NCI-H82 treated with DMSO at 0.1 percent for 48 hours (cell line): ENCODE measurements at regions not wholly inside any gene's neighbourhood (a gene's known extent, or its start where the extent isn't known, plus 50 kb on each side); places are given as distances from the start of the nearest gene placed in this dataset.

Source experiments
- DNase-seq: peaks from one replicate; lab custom pipeline; 2025; ENCODE audit not compliant: unreplicated experiment; lab: John Stamatoyannopoulos, UW

GRCh38 chr3:66672830-66673229 is 172.0 kb upstream of the LRIG1 start:
- no peak for DNase-seq

DNA sequence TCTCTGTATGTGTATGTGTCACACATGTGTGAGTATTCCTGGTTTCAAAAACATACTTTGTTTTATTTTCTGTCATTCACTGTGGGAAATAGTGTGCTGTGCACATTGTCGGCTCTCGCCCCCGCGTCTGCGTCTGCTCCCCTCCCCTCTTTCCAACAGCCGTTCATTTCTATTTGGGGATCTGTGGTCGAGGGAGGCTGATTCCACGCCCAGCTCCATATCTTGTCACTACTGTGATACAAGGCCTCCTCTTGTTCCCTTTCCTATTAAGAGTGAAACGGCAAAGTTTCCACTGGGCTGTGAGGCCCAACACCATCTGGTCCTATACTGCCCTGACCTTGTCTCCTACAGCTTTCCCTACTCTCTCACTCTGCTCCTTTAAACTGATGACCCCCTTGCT is 172.5 kb upstream of the LRIG1 start:
- DNase-seq, result no peak

- DNase-seq, result no peak
Observed at GRCh38 chr3:66675366-66675765, 174.5 kb upstream of the LRIG1 start.

DNA sequence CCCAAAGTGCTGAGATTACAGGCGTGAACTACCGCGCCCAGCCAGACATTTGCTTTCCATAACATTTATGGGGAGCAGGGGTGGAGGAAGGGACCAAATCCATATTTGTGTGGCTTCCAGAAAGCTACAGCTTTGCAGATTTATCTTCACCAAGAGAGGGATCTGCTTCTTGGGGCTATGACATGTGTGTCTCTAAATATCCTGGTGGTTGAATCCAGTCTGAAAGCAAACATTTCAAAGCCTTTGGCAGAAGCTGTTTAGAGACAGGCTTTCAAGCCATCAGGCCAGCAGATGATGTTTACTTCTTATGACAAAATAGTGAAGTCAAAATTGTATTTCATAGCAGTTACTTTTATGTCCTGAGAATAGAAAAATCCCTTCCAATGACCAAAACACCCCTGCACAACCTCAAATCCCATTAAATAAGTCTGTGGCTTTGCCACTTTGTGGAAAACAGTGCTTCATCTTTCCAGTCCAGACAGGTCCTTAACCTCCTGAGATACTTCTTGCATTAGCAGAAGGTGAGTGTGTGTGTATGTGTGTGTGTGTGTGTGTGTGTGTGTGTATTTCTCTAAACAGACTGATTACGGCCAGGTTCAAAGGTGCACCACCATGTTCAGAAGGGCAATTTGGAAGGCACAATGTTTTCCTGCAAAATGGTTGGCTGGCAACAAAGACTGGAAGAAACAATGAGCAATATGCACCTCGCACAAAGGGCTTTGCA is 191.4 kb upstream of the LRIG1 start:
- no peak for DNase-seq

DNA sequence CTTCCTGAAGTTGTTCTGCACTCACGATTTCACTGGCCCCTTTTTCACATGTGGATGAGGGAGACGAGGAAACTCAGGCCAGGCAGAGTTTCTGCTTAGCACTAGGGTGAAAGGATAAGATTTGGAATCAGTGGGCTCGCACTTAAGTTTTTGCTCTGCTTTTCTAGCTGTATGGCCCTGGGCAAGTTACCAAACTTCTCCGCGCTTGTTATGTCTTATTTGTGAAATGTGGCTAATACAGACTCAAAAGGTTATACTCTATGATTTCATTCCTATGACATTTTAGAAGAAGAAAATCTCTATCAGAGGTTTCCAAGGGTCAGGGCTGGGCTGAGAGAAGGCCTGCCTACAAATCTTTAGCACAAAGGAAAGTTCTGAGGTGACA is 191.9 kb upstream of the LRIG1 start:
- no peak for DNase-seq

- no peak for DNase-seq
Observed at GRCh38 chr3:66693461-66694031, 192.7 kb upstream of the LRIG1 start.

- DNase-seq, result no peak
Observed at GRCh38 chr3:66702126-66702525, 201.3 kb upstream of the LRIG1 start.

GRCh38 chr3:66703501-66703900 is 202.7 kb upstream of the LRIG1 start:
- no peak for DNase-seq

- no peak for DNase-seq
Observed at GRCh38 chr3:66705076-66705475, 204.3 kb upstream of the LRIG1 start.

DNA sequence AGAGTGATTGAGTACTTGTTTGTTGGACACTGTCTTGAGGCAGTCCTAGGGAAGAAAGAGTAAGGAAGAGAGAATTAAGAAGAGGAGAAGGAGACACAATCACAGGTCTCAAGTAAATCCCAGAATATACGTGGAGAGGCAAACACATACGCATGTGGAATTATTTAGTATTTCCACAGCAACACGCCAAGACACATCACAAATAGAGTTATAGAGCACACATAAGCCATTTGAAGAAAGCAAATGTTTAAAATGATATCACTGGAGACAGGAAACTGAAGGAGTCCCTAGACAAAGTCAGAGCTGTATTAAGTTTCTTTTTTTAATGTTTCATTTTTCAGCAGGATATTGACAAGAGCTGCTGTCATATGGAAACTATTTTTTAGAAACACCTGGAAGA is 206.1 kb upstream of the LRIG1 start:
- no peak for DNase-seq

GRCh38 chr3:66709532-66709931 is 208.7 kb upstream of the LRIG1 start:
- no peak for DNase-seq

DNA sequence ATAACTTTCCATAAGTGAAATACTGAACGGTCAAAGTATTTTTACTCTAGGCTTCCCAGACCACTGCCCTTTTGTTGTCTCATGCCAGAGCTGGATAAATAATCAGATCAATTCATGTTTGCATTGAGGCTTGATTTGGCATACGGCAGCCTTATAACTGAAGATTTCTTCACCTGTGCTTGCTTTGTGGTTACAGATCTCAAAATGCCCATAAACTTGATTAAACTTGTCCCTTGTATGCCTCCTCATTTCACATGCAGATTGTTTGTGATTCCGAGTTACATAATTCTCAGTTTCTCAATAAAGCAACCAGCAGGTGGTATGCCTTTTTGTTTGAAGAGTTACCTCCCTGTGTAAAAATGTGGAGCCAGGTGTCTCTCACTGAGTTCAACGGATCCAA is 211.4 kb upstream of the LRIG1 start:
- no peak for DNase-seq

DNA sequence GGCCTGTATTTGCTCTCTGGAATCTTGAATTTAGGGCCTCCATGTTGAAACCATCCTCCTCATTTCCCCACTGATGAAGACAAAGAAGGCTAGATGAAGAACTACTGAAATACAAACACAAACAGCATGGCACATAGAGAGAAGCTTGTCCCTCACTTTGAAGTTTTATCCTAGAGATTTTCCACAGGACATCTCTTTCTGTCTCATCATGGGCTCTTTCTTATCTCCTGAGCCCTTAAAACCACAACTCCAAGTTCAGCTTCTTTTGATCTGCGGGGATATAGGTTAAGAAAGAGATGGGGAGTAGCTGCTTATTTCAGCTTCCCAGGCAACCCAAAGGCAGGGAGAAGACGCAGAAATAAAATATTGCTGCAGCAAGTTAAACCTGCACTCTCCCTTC is 213.1 kb upstream of the LRIG1 start:
- DNase-seq, result no peak

- no peak for DNase-seq
Observed at GRCh38 chr3:66715806-66716205, 215.0 kb upstream of the LRIG1 start.

DNA sequence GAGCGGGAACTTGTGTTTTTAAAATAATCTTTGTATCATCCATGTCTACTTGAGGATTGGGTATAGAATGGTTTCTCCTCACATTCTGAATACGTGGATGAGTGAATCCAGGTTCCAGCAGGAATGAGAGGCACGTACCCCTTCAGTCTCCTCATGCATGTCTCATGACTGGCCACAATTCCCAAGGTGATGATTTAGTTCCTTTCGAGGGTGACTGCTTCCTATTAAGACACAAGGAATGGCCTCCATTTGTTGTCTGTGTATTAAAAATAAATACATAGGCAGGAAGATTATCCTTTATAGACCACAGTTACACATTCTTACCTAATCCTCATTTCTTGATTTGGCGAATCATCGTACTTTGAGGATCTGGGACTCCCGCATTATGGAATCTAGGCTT is 217.0 kb upstream of the LRIG1 start:
- no peak for DNase-seq

DNA sequence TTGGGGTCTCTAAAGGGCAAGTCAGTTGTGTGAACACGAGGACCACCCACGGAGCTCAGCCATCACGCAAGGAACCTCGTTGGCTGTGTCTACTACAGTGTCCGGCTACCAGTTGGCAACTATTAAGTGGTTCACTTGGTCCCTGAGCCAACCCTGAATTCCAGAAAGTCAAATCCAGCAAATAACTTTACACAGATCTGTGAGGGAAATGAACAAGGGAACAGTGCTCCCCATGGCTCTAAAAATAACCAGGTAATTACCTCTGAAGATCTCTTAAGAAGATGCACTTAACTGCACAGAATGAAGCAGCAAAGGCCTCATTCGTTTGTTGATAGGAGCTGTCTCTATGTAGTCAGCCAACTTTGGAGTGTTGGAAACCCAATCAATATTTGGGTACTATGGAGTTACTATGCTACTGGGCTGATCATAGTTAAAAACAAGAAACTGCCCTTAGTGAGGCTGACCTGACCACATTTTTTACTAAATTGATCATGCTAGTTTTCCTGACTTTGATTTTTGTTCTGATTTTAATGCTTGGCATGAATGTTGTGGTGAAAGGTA is 219.1 kb upstream of the LRIG1 start:
- no peak for DNase-seq

- no peak for DNase-seq
Observed at GRCh38 chr3:66720508-66720907, 219.7 kb upstream of the LRIG1 start.

GRCh38 chr3:66722675-66723074 is 221.9 kb upstream of the LRIG1 start:
- no peak for DNase-seq

DNA sequence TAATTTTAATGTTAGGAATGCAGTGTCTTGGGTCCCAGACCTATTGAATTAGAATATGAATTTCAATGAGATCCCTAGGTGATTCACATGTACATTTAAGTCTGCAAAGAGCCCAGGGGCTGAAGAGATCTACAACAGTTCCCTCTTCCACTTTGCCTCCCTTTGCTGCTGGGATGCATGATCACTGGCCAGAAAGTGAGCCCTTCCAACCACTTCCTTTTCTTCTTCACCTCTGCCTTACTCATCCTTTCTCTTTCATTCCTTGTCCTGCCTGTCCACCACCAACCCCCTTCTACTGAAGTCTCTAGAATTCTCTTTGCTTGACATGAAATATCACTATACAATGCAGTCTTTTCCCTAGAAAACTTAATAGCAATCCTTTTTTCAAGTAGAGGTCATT is 222.4 kb upstream of the LRIG1 start:
- DNase-seq, result no peak

- no peak for DNase-seq
Observed at GRCh38 chr3:66729687-66730393, 229.0 kb upstream of the LRIG1 start.

- DNase-seq, result no peak
Observed at GRCh38 chr3:66738625-66739365, 238.0 kb upstream of the LRIG1 start.

DNA sequence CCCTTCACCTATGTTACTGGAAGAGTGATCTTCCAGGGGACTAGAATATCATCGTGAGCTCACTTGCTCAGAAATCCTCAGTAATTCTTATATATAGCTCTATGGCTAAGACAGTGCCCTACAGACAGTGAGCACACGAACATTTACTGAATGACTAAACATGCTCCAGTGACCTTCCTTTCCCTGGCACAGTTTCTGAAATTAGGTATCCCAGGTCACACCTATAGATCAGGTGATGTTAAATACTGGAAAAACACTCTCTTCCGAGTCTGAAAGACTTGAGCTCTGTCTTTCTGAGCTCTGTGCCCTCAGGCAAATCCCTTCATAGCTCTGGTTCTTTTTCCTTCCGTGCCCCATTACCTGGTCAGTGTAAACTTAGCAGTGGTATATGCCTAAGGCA is 239.4 kb upstream of the LRIG1 start:
- no peak for DNase-seq
